ENCODE measurements at regions not wholly inside any gene's neighbourhood (a gene's known extent, or its start where the extent isn't known, plus 50 kb on each side); places are given as distances from the start of the nearest gene placed in this dataset.

GRCh38 chr7:110480964-110481363 lies 610.0 kb upstream of the LRRN3 start:
- Histone ChIP-seq H3K9me3 (ENCODE audit: low read depth, low read length) (no peaks in the 10 kb centered on the region), H3K27ac (ENCODE audit: low read depth, low read length) (no peak overlapping the region)
- DNase-seq (ENCODE audit: insufficient read length, low spot score, missing footprints) = no peak

DNA sequence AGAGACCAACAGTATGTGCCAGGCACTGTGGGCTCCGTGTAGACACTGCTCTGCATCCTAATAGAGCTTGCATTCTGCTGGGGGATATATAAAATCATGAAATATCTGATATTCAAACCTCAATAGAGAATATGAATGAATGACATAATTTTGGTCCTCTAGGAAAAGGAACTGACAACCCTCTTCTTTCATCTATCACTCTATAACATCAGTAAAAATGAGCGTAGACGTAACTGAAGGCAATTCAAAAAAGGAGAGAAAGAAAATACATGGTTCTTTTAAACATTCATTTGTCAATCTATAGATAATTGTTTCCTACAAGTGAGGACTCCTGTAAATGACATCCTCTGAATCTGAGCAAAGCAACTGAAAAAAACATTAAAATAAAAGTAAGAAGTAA lies 607.4 kb upstream of the LRRN3 start:
- DNase-seq (ENCODE audit: insufficient read length, low spot score, missing footprints) = no peak
- H3K4me1 ChIP-seq (ENCODE audit: insufficient read depth, low read length) = no peaks in the 10 kb centered on the region
- H4K20me1 ChIP-seq (ENCODE audit: insufficient read depth, low read length) = no peaks in the 10 kb centered on the region
- H3K79me2 ChIP-seq (ENCODE audit: insufficient read depth, low read length) = no peaks in the 10 kb centered on the region
- H3K9me3 ChIP-seq (ENCODE audit: low read depth, low read length) = no peaks in the 10 kb centered on the region
- TF ChIP-seq CTCF (IDR thresholded peaks at IDR 0.05; ENCODE audit: extremely low read depth, low read depth, low read length) = no peak
- no peak overlapping the region for H2AFZ ChIP-seq (ENCODE audit: low read length)
- no peaks in the 10 kb centered on the region for H3K36me3 ChIP-seq (ENCODE audit: insufficient read depth, low read length)
- H3K27me3 ChIP-seq (ENCODE audit: insufficient read depth, low read length) = no peaks in the 10 kb centered on the region
- no peak overlapping the region for H3K4me3 ChIP-seq (ENCODE audit: insufficient read depth, low read length)
- no peak overlapping the region for H3K4me2 ChIP-seq (ENCODE audit: insufficient read depth, low read length)
- H3K27ac ChIP-seq (ENCODE audit: low read depth, low read length) = no peak overlapping the region

More at GRCh38 chr7:110480964-110481363, 610.0 kb upstream of the LRRN3 start:
- TF ChIP-seq CTCF (IDR thresholded peaks at IDR 0.05; ENCODE audit: extremely low read depth, low read depth, low read length) = no peak
- no peak overlapping the region for H2AFZ ChIP-seq (ENCODE audit: low read length)
- no peaks in the 10 kb centered on the region for H3K27me3 ChIP-seq (ENCODE audit: insufficient read depth, low read length)
- H3K79me2 ChIP-seq (ENCODE audit: insufficient read depth, low read length) = no peaks in the 10 kb centered on the region
- no peaks in the 10 kb centered on the region for H3K36me3 ChIP-seq (ENCODE audit: insufficient read depth, low read length)
- no peak overlapping the region for H3K4me3 ChIP-seq (ENCODE audit: insufficient read depth, low read length)
- H4K20me1 ChIP-seq (ENCODE audit: insufficient read depth, low read length) = no peaks in the 10 kb centered on the region
- H3K4me1 ChIP-seq (ENCODE audit: insufficient read depth, low read length) = no peaks in the 10 kb centered on the region
- no peak overlapping the region for H3K4me2 ChIP-seq (ENCODE audit: insufficient read depth, low read length)

DNA sequence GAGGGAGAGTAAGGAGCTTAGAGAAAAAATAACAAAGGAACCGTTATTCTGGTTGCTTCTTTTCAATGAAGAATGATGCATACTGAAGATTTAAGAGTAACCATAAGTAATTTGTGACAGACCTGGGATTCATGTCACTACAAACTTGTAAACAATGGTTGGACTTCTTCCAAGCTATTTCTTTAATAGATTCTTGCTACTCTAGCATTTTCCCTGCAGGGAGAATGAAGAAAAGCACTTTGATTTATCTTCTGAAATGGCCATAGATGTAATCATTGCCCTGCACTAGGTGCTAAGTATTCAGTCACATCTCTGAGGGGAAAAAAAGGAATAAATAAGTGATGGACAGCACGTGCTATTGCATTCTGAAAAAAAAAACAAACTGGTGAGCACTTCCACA lies 606.6 kb upstream of the LRRN3 start:
- Histone ChIP-seq H3K36me3 (ENCODE audit: insufficient read depth, low read length) (no peaks in the 10 kb centered on the region), H3K9me3 (ENCODE audit: low read depth, low read length) (no peaks in the 10 kb centered on the region), H3K4me1 (ENCODE audit: insufficient read depth, low read length) (no peaks in the 10 kb centered on the region), H3K27me3 (ENCODE audit: insufficient read depth, low read length) (no peaks in the 10 kb centered on the region), H4K20me1 (ENCODE audit: insufficient read depth, low read length) (no peaks in the 10 kb centered on the region), H2AFZ (ENCODE audit: low read length) (no peak overlapping the region), H3K4me3 (ENCODE audit: insufficient read depth, low read length) (no peak overlapping the region), H3K79me2 (ENCODE audit: insufficient read depth, low read length) (no peaks in the 10 kb centered on the region), H3K27ac (ENCODE audit: low read depth, low read length) (no peak overlapping the region), H3K4me2 (ENCODE audit: insufficient read depth, low read length) (no peak overlapping the region)
- no peak for TF ChIP-seq CTCF (IDR thresholded peaks at IDR 0.05; ENCODE audit: extremely low read depth, low read depth, low read length)
- no peak for DNase-seq (ENCODE audit: insufficient read length, low spot score, missing footprints)

DNA sequence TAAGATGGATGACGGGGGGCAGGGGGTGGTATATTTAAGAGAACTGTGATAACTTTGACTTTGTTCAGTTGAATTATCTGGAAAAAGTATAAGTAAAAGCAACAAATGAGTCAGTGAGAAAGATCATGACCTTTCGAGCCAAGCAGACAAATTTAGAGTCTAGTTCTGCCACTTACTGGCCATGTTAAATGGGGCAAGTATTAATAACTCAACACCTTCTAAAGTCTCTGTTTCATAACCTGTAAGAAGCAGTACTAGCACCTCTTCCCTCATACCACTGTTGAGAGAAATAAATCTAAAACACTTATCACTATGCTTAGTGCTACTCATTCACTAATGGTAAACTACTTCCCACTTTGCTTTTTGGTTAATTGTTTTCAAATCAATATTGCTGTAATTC lies 604.4 kb upstream of the LRRN3 start:
- Histone ChIP-seq H4K20me1 (ENCODE audit: insufficient read depth, low read length) (no peaks in the 10 kb centered on the region), H3K4me1 (ENCODE audit: insufficient read depth, low read length) (no peaks in the 10 kb centered on the region), H3K4me3 (ENCODE audit: insufficient read depth, low read length) (no peak overlapping the region), H3K4me2 (ENCODE audit: insufficient read depth, low read length) (no peak overlapping the region), H3K79me2 (ENCODE audit: insufficient read depth, low read length) (no peaks in the 10 kb centered on the region), H3K36me3 (ENCODE audit: insufficient read depth, low read length) (no peaks in the 10 kb centered on the region), H2AFZ (ENCODE audit: low read length) (no peak overlapping the region), H3K27ac (ENCODE audit: low read depth, low read length) (no peak overlapping the region), H3K9me3 (ENCODE audit: low read depth, low read length) (no peaks in the 10 kb centered on the region), H3K27me3 (ENCODE audit: insufficient read depth, low read length) (no peaks in the 10 kb centered on the region)
- DNase-seq (ENCODE audit: insufficient read length, low spot score, missing footprints) = no peak
- no peak for TF ChIP-seq CTCF (IDR thresholded peaks at IDR 0.05; ENCODE audit: extremely low read depth, low read depth, low read length)
